Large intestine (tissue), 3 donors: ENCODE measurements at regions not wholly inside any gene's neighbourhood (a gene's known extent, or its start where the extent isn't known, plus 50 kb on each side); places are given as distances from the start of the nearest gene placed in this dataset.
"Not testable (repeated sequence)": the region's sequence is repeated elsewhere in the genome, so short reads cannot be mapped to it uniquely, and the experiment has no call there.

Experiments used
- DNase-seq, 2 donors: peaks; one replicate each; pipeline versions ENCODE4 v3.0.0 to v3.0.0-alpha.2; 2013
- H3K27ac ChIP-seq: one replicate; pipeline ENCODE4 v1.5.1; 2013; ENCODE audit warnings: low read length
- H3K27me3 ChIP-seq: 2 replicates; pipeline ENCODE4 v1.6.1; 2013; ENCODE audit warnings: low read length; ENCODE audit not compliant: control insufficient read depth, insufficient read depth
- H3K36me3 ChIP-seq: 2 replicates; pipeline ENCODE4 v1.6.1; 2013; ENCODE audit warnings: low read length; ENCODE audit not compliant: control insufficient read depth, insufficient read depth
- H3K4me1 ChIP-seq: one replicate; pipeline ENCODE4 v1.6.1; 2013; ENCODE audit warnings: low read length; ENCODE audit not compliant: control insufficient read depth, insufficient read depth
- H3K4me3 ChIP-seq: one replicate; pipeline ENCODE4 v1.5.1; 2013; ENCODE audit warnings: low read length
- H3K9me3 ChIP-seq: one replicate; pipeline ENCODE4 v1.6.1; 2013; ENCODE audit warnings: mild to moderate bottlenecking, low read depth, low read length, moderate library complexity; ENCODE audit not compliant: control insufficient read depth
- WGBS: methylation state at CpG from one replicate; pipeline ENCODE4 v1.1.5; 2013; ENCODE audit warnings: low lambda C conversion rate; ENCODE audit not compliant: insufficient coverage; 5-methylcytosine and 5-hydroxymethylcytosine counted together

DNA sequence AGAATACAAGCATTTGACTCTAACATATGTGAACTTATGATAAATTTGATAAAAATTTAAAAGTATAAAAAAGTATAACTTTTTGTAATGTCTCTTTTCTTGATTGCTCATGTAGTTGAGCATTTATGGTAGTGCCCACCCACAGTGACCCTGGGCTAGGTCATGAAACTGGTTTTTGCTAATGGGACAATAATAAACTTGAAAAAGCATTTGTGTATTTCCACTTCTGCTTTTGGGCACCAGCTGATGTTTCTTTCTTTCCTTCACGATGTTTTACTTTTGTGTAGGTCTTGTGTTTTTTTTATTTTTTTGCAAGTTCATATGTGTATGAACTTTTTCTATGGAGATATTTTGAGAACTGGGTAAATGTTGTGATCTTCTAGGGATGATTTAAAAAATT lies 313.1 kb downstream of the CBLL2 start:
- H3K4me1 ChIP-seq = no peaks in the 10 kb centered on the region
- DNase-seq = no peak

GRCh38 chrX:22589845-22590244 lies 317.1 kb downstream of the CBLL2 start:
- H3K27ac ChIP-seq = no peak overlapping the region
- H3K4me3 ChIP-seq = no peak overlapping the region
- no peaks in the 10 kb centered on the region for H3K27me3 ChIP-seq
- H3K9me3 ChIP-seq = no peaks in the 10 kb centered on the region
- no peaks in the 10 kb centered on the region for H3K4me1 ChIP-seq
- H3K36me3 ChIP-seq = no peaks in the 10 kb centered on the region
- 100% methylated on average over 1 of the region's 2 CpGs for WGBS
- no peak for DNase-seq

More for the DNA sequence above, 313.1 kb downstream of the CBLL2 start:
- Histone ChIP-seq H3K27ac (no peak overlapping the region), H3K27me3 (no peaks in the 10 kb centered on the region), H3K9me3 (no peaks in the 10 kb centered on the region), H3K36me3 (no peaks in the 10 kb centered on the region), H3K4me3 (no peak overlapping the region)
- no CpG with 5 or more reads among the region's 1 CpG for WGBS

- no peaks in the 10 kb centered on the region for H3K27me3 ChIP-seq
- no CpG with 5 or more reads among the region's 2 CpGs for WGBS
- no peaks in the 10 kb centered on the region for H3K4me1 ChIP-seq
- H3K4me3 ChIP-seq = no peak overlapping the region
- no peaks in the 10 kb centered on the region for H3K9me3 ChIP-seq
- H3K36me3 ChIP-seq = no peaks in the 10 kb centered on the region
- DNase-seq = no peak
- no peak overlapping the region for H3K27ac ChIP-seq
Observed at GRCh38 chrX:22594766-22595165, 322.1 kb downstream of the CBLL2 start.

DNA sequence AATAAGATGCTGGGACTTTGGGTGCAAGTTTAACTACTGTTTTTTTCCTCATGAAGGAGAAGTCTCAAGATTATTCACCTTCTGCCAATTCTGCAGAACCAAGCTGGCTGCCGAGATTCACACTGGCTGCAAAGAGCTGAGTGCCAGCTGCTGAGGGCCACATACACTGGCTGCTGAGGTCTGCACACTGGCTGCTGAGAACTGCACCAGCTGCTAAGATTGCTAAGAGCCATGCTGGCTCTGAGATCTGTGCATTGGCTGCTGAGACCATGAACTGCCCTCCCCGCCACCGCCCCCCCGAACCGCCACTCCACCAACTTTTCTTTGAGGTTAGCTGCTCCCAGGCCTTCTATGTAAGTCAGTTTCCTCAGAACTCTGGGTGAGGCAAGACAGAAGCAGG lies 330.3 kb downstream of the CBLL2 start:
- H3K4me1 ChIP-seq = no peaks in the 10 kb centered on the region
- no peaks in the 10 kb centered on the region for H3K27me3 ChIP-seq
- H3K36me3 ChIP-seq = no peaks in the 10 kb centered on the region
- H3K27ac ChIP-seq = no peak overlapping the region
- WGBS = no CpG with 5 or more reads among the region's 5 CpGs
- no peak overlapping the region for H3K4me3 ChIP-seq
- no peaks in the 10 kb centered on the region for H3K9me3 ChIP-seq
- no peak for DNase-seq

GRCh38 chrX:22609452-22609851 lies 336.7 kb downstream of the CBLL2 start:
- not testable (repeated sequence) for H3K27ac ChIP-seq, DNase-seq, H3K27me3 ChIP-seq, H3K4me1 ChIP-seq, H3K4me3 ChIP-seq, H3K9me3 ChIP-seq, H3K36me3 ChIP-seq
- WGBS = no CpG with 5 or more reads among the region's 15 CpGs

DNA sequence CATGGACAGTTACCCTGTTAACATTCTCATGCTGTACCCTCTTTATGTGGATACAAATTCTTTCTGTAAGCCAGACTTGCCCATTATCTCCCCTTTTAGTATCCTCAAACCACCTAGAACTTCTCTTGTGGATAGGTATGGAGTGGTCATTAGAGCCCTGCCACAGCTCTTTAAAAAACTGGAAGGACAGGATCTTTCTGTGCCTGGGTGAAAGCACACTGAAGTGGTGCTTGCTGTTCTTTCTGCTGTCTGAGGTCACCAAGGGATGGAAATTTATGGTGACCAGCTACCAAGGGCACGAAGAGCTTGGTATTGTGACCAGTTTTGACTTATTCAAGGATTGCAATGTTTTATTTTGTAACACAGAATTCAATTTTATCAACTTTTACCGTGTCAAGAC lies 344.2 kb downstream of the CBLL2 start:
- Histone ChIP-seq H3K27me3 (no peaks in the 10 kb centered on the region), H3K9me3 (no peaks in the 10 kb centered on the region), H3K36me3 (no peaks in the 10 kb centered on the region), H3K27ac (no peak overlapping the region), H3K4me3 (no peak overlapping the region), H3K4me1 (no peaks in the 10 kb centered on the region)
- DNase-seq = no peak
- WGBS = no CpG with 5 or more reads among the region's 2 CpGs

DNA sequence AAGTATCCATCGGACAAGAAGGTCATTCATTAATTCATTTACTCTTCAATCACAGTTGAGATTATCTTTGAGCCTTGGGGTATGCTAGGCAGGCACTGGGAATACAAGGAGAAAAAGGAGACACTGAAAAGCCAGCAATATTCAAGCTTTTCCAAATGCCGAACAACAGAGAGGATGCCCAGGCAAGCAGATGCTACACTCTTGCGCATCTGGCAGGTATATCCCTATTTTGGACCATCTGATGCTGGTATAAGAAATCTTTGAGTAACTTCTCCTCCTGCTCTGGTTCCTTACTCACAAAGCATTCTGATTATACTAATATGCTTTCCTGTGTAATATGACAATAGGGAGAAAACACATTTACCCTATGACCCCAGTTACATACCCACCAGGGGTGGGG lies 354.9 kb downstream of the CBLL2 start:
- no peak for DNase-seq
- no peaks in the 10 kb centered on the region for H3K27me3 ChIP-seq
- H3K27ac ChIP-seq = no peak overlapping the region
- no peak overlapping the region for H3K4me3 ChIP-seq
- 100% methylated on average over 1 of the region's 3 CpGs for WGBS
- H3K4me1 ChIP-seq = no peaks in the 10 kb centered on the region
- H3K36me3 ChIP-seq = no peaks in the 10 kb centered on the region
- no peaks in the 10 kb centered on the region for H3K9me3 ChIP-seq

GRCh38 chrX:22628275-22628674 lies 355.6 kb downstream of the CBLL2 start:
- no CpG with 5 or more reads among the region's 2 CpGs for WGBS

GRCh38 chrX:22629105-22629725 lies 356.5 kb downstream of the CBLL2 start:
- no CpG with 5 or more reads among the region's 2 CpGs for WGBS
- Histone ChIP-seq H3K9me3 (no peaks in the 10 kb centered on the region), H3K27me3 (no peaks in the 10 kb centered on the region), H3K4me3 (no peak overlapping the region), H3K27ac (no peak overlapping the region), H3K4me1 (no peaks in the 10 kb centered on the region), H3K36me3 (no peaks in the 10 kb centered on the region)
- peak in 1 of 2 donors; percentile 1 for DNase-seq

More at GRCh38 chrX:22628275-22628674, 355.6 kb downstream of the CBLL2 start:
- Histone ChIP-seq H3K27me3 (no peaks in the 10 kb centered on the region), H3K36me3 (no peaks in the 10 kb centered on the region), H3K9me3 (no peaks in the 10 kb centered on the region), H3K4me1 (no peaks in the 10 kb centered on the region), H3K27ac (no peak overlapping the region), H3K4me3 (no peak overlapping the region)
- no peak for DNase-seq

GRCh38 chrX:22634083-22634482 lies 361.4 kb downstream of the CBLL2 start:
- DNase-seq = no peak
- no peaks in the 10 kb centered on the region for H3K9me3 ChIP-seq
- H3K27ac ChIP-seq = no peak overlapping the region
- no CpG with 5 or more reads among the region's 4 CpGs for WGBS
- no peak overlapping the region for H3K4me3 ChIP-seq
- no peaks in the 10 kb centered on the region for H3K4me1 ChIP-seq
- H3K36me3 ChIP-seq = no peaks in the 10 kb centered on the region
- H3K27me3 ChIP-seq = no peaks in the 10 kb centered on the region

GRCh38 chrX:22634751-22635150 lies 362.0 kb downstream of the CBLL2 start:
- WGBS = no CpG with 5 or more reads among the region's 1 CpG
- no peaks in the 10 kb centered on the region for H3K9me3 ChIP-seq
- H3K4me1 ChIP-seq = no peaks in the 10 kb centered on the region
- no peak for DNase-seq
- H3K27ac ChIP-seq = no peak overlapping the region
- H3K4me3 ChIP-seq = no peak overlapping the region
- no peaks in the 10 kb centered on the region for H3K27me3 ChIP-seq
- H3K36me3 ChIP-seq = no peaks in the 10 kb centered on the region
